BJ (cell line): ENCODE measurements at regions not wholly inside any gene's neighbourhood (a gene's known extent, or its start where the extent isn't known, plus 50 kb on each side); places are given as distances from the start of the nearest gene placed in this dataset.

Source experiments
- CTCF ChIA-PET: fragments of 350-600 bp; formaldehyde crosslinking; extraction: SDS; loops from one replicate; lab custom pipeline; 2021; ENCODE audit warnings: antibody characterized with exemption, inconsistent platforms; lab: Yijun Ruan, JAX
- POLR2A ChIA-PET: fragments of 300-600 bp; sonication (Branson Sonifier 250); formaldehyde crosslinking; extraction: SDS; loops from one replicate; lab custom pipeline; 2021; ENCODE audit warnings: antibody characterized with exemption; lab: Charles Lee
- DNase-seq: peaks from one replicate; pipeline ENCODE4 v3.0.0-alpha.2; 2011; ENCODE audit warnings: low read depth
- H3K27me3 ChIP-seq: 2 replicates; pipeline ENCODE4 v1.6.0; 2011; ENCODE audit warnings: low read length; ENCODE audit not compliant: control insufficient read depth, insufficient read depth
- H3K36me3 ChIP-seq: 2 replicates; pipeline ENCODE4 v1.5.1; 2011; ENCODE audit warnings: low read length; ENCODE audit not compliant: control insufficient read depth, insufficient read depth
- H3K4me3 ChIP-seq: 2 replicates; pipeline ENCODE4 v1.5.1; 2011; ENCODE audit warnings: low read depth, mild to moderate bottlenecking, control low read depth, low read length
- CTCF ChIP-seq: IDR thresholded peaks from 2 replicates; pipeline ENCODE4 v1.5.1; 2011; ENCODE audit warnings: low read depth, mild to moderate bottlenecking, control low read depth, inconsistent platforms, low read length, moderate library complexity; ENCODE audit not compliant: insufficient read depth

DNA sequence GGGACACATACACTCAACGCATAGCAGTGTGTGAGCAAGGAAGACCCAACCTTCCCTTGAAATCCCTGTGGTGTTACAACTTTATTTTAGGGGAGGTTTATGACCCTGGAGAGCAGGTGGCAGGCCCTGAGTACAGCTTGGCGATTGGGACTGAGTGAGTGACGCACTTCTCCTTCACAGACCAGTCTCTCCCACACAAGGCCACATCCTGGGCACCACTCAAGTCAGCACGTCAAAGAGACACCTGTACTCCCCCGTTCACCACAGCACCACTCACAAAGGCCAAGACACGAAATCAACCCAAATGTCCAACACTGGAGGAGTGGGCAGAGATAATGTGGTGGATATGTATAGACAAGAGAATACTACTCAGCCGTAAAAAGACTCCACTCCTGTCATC, 57.0 kb upstream of the FRMD1 start:
- ChIA-PET CTCF (no interaction called here), POLR2A (no interaction called here)
- DNase-seq = no peak
- no peaks in the 10 kb centered on the region for H3K27me3 ChIP-seq
- no peak overlapping the region for H3K4me3 ChIP-seq
- no peaks in the 10 kb centered on the region for H3K36me3 ChIP-seq
- TF ChIP-seq CTCF = no peak

DNA sequence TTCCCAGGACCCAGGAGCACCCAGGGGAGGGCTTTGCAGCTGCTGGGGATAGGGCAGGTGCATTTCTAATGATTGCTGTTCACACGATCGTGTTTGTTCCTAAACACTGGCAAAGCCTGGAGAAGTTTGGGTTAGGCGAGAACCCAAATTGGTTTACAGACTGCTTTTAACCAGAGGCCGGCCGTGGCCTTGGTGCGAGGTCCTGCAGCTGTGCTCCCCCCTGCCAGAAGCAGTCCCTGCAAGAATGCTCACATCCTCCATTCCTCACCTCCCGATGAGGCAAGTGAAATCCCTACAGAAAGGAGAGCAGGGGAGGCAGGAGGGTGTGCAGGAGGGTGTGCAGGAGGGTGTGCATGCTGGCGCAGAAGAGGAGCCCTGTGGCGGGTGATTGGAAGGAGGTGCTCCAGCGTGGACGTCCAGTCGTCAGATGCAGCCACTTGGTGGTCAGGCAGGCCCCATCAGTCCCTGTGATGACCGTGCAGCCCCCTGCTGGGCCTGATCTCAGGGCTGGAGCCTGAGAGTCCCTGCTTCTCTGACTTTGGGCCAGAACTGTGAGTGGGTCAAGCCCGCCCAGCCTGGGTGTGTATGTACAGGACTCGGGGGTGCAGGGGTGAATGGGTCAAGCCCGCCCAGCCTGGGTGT, 55.7 kb upstream of the FRMD1 start:
- ChIA-PET POLR2A (no interaction called here), CTCF (no interaction called here)
- Histone ChIP-seq H3K4me3 (no peak overlapping the region), H3K36me3 (no peaks in the 10 kb centered on the region), H3K27me3 (no peaks in the 10 kb centered on the region)
- no peak for DNase-seq
- no peak for TF ChIP-seq CTCF

DNA sequence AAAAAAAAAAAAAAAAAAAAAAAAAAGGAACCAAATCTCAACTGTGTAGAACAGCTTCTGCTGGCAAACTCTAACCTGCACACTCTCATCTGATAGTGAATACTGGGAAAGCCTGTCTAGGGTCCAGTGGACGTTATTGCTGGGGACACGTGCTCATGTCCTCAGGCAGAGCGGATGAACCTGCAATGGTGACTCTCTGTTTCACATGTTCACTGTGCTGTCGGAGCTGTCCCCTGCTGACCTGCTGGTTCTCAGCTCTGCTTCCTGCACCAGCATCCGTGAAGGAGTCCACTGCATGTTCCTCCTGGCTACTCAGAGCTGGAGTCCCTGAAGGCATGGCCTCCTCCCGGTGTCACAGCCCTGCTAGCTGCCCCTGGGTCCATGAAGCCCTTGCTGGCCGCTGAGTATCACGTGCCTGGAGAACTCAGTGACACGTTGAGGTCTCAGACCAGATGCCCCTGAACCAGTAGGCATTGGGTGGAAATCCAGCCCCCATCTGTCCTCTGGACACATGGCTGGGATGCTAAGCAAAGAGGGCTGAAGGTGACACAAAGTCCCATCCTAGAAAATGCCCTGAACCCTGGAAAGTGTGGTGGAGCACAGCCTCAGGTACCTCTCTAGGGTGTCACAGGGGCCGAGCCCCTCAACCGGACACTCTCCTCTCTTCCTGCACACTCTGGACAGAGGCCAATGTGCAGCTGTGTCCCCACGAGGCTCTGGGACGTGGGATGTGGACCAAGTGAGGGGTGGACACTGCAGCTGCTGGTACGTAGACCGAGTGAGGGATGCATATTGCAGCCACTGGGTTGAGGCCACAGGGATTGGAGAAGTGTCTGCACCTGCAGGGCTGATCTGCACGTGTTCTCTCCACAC, 54.9 kb upstream of the FRMD1 start:
- DNase-seq = no peak
- Histone ChIP-seq H3K4me3 (no peak overlapping the region), H3K36me3 (no peaks in the 10 kb centered on the region), H3K27me3 (no peaks in the 10 kb centered on the region)
- POLR2A ChIA-PET = interaction anchor here (0.7 kb wide), 1 partner anchor 212 kb away, joined by 6 read pairs; no protein-coding TSS in a partner anchor
- CTCF ChIA-PET = interaction anchor here (0.6 to 1.7 kb wide), 5 partner anchors 74 to 237 kb away, joined by 3 to 7 read pairs (median 3); no protein-coding TSS in a partner anchor
- TF ChIP-seq CTCF = no peak

DNA sequence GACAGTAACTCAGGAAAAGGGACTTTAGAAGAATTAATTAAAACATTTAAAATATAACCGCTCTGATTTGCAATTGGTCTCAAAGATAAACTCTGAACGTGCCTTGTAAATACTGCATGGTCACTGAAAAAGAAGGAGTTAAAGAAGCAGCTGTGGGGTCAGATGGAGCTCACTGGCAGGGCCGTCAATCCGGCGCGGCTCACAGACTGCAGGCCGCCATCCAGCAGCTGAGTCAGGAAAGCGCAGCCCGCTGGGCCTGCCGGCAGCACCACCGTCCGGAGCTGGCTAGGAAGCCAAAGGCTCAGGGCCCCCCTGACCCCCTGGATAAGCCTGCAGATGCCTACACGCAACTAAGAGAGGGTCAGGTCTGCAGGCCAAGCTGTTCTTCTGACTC, 54.2 kb upstream of the FRMD1 start:
- TF ChIP-seq CTCF = no peak
- Histone ChIP-seq H3K36me3 (no peaks in the 10 kb centered on the region), H3K4me3 (no peak overlapping the region), H3K27me3 (no peaks in the 10 kb centered on the region)
- ChIA-PET CTCF (interaction anchor here (0.6 to 1.7 kb wide), 6 partner anchors 15 to 236 kb away, joined by 3 to 7 read pairs (median 3); no protein-coding TSS in a partner anchor), POLR2A (interaction anchor here (0.5 to 0.7 kb wide), 2 partner anchors 211 to 1134 kb away, joined by 6 to 10 read pairs; partner anchors contain the start of gene CEP43)
- peak; percentile 2 for DNase-seq
